ENCODE measurements at regions not wholly inside any gene's neighbourhood (a gene's known extent, or its start where the extent isn't known, plus 50 kb on each side); places are given as distances from the start of the nearest gene placed in this dataset.
"Not testable (repeated sequence)": the region's sequence is repeated elsewhere in the genome, so short reads cannot be mapped to it uniquely, and the experiment has no call there.

GRCh38 chr1:239098400-239099037, 287.8 kb upstream of the CHRM3 start:
- Mint-ChIP-seq H3K9me3 (peaks cover 4% of the 10 kb centered on the region), H3K36me3 (no peaks in the 10 kb centered on the region), H3K4me3 (no peak overlapping the region), H3K4me1 (no peaks in the 10 kb centered on the region), H3K27me3 (ENCODE audit: low read depth) (peaks cover 2% of the 10 kb centered on the region), H3K27ac (no peak overlapping the region)
- TF ChIP-seq CTCF (IDR thresholded peaks at IDR 0.05; ENCODE audit: unreplicated experiment), result no peak
- no peak for DNase-seq (ENCODE audit: low spot score in 2 of 2, unreplicated experiment in 2 of 2)

- no peaks in the 10 kb centered on the region for H3K27me3 Mint-ChIP-seq (ENCODE audit: low read depth)
- no peak overlapping the region for H3K27ac Mint-ChIP-seq
- peaks cover 5% of the 10 kb centered on the region for H3K4me1 Mint-ChIP-seq
- no peak for TF ChIP-seq CTCF (IDR thresholded peaks at IDR 0.05; ENCODE audit: unreplicated experiment)
- no peaks in the 10 kb centered on the region for H3K9me3 Mint-ChIP-seq
- no peak overlapping the region for H3K4me3 Mint-ChIP-seq
- no peak for DNase-seq (ENCODE audit: low spot score in 2 of 2, unreplicated experiment in 2 of 2)
- no peaks in the 10 kb centered on the region for H3K36me3 Mint-ChIP-seq
Observed at GRCh38 chr1:239091537-239091936, 294.8 kb upstream of the CHRM3 start.

- no peak for DNase-seq (ENCODE audit: low spot score in 2 of 2, unreplicated experiment in 2 of 2)
- Mint-ChIP-seq H3K27me3 (ENCODE audit: low read depth) (no peaks in the 10 kb centered on the region), H3K4me3 (no peak overlapping the region), H3K27ac (no peak overlapping the region), H3K9me3 (peaks cover 41% of the 10 kb centered on the region), H3K36me3 (peaks cover 3% of the 10 kb centered on the region), H3K4me1 (no peaks in the 10 kb centered on the region)
- TF ChIP-seq CTCF (IDR thresholded peaks at IDR 0.05; ENCODE audit: unreplicated experiment), result no peak
Observed at GRCh38 chr1:239084459-239085080, 301.8 kb upstream of the CHRM3 start.

GRCh38 chr1:239081947-239082346, 304.4 kb upstream of the CHRM3 start:
- not testable (repeated sequence) for H3K4me1 Mint-ChIP-seq; DNase-seq (ENCODE audit: low spot score in 2 of 2, unreplicated experiment in 2 of 2); H3K27me3 Mint-ChIP-seq (ENCODE audit: low read depth); H3K36me3 Mint-ChIP-seq; H3K4me3 Mint-ChIP-seq; H3K27ac Mint-ChIP-seq
- peaks cover 55% of the 10 kb centered on the region for H3K9me3 Mint-ChIP-seq

- no peaks in the 10 kb centered on the region for H3K4me1 Mint-ChIP-seq
- no peaks in the 10 kb centered on the region for H3K36me3 Mint-ChIP-seq
- H3K27ac Mint-ChIP-seq, result no peak overlapping the region
- H3K4me3 Mint-ChIP-seq, result no peak overlapping the region
- H3K27me3 Mint-ChIP-seq (ENCODE audit: low read depth), result no peaks in the 10 kb centered on the region
- DNase-seq (ENCODE audit: low spot score in 2 of 2, unreplicated experiment in 2 of 2), result no peak
- peaks cover 4% of the 10 kb centered on the region for H3K9me3 Mint-ChIP-seq
- no peak for TF ChIP-seq CTCF (IDR thresholded peaks at IDR 0.05; ENCODE audit: unreplicated experiment)
Observed at GRCh38 chr1:239067480-239067879, 318.9 kb upstream of the CHRM3 start.

GRCh38 chr1:239067058-239067457, 319.3 kb upstream of the CHRM3 start:
- TF ChIP-seq CTCF (IDR thresholded peaks at IDR 0.05; ENCODE audit: unreplicated experiment), result no peak
- Mint-ChIP-seq H3K36me3 (no peaks in the 10 kb centered on the region), H3K4me1 (no peaks in the 10 kb centered on the region), H3K27me3 (ENCODE audit: low read depth) (no peaks in the 10 kb centered on the region), H3K4me3 (no peak overlapping the region), H3K9me3 (peaks cover under 1% of the 10 kb centered on the region), H3K27ac (no peak overlapping the region)
- no peak for DNase-seq (ENCODE audit: low spot score in 2 of 2, unreplicated experiment in 2 of 2)

Measured in mesothelial cell of epicardium (in vitro differentiated cells).